K562 (cell line): ENCODE measurements at regions not wholly inside any gene's neighbourhood (a gene's known extent, or its start where the extent isn't known, plus 50 kb on each side); places are given as distances from the start of the nearest gene placed in this dataset.

ENCODE experiments used
- ARID3B ChIP-seq: fragments of 250-450 bp; sonication (Bioruptor Pico); IDR thresholded peaks from 2 replicates; pipeline ENCODE4 v1.4.0; 2020; ENCODE audit warnings: borderline replicate concordance
- CEBPB ChIP-seq: fragments of 450-650 bp; IDR thresholded peaks from 2 replicates; pipeline ENCODE4 v1.6.1; 2016; ENCODE audit warnings: missing genetic modification characterization, missing compliant biosample characterization
- REST ChIP-seq, 2 experiments: fragments of 450-650 bp; formaldehyde crosslinking in 1 of 2; IDR thresholded peaks; 2 replicates each; pipeline versions ENCODE4 v1.4.0 to v1.6.1; 2014 to 2020; ENCODE audit warnings: mild to moderate bottlenecking in 2 of 2, borderline replicate concordance in 1 of 2, low read depth in 1 of 2
- SMARCC2 ChIP-seq: fragments of 450-650 bp; IDR thresholded peaks from 2 replicates; pipeline ENCODE4 v1.6.1; 2017; ENCODE audit warnings: antibody characterized with exemption, moderate library complexity, mild to moderate bottlenecking, low read depth
- TAF1 ChIP-seq: IDR thresholded peaks from 2 replicates; pipeline ENCODE4 v1.6.1; 2011; ENCODE audit warnings: mild to moderate bottlenecking, low read length, moderate library complexity; ENCODE audit not compliant: insufficient read depth, control insufficient read depth, severe bottlenecking; ENCODE audit errors: extremely low read depth
- ZHX1 ChIP-seq: fragments of 150-350 bp; conservative IDR thresholded peaks from 2 replicates; pipeline ENCODE4 v1.6.1; 2014; ENCODE audit warnings: low read length
- ZNF76 ChIP-seq: fragments of 250-450 bp; sonication (Bioruptor Pico); IDR thresholded peaks from 2 replicates; pipeline ENCODE4 v1.4.0; 2020; ENCODE audit warnings: mild to moderate bottlenecking, moderate library complexity, borderline replicate concordance

GRCh38 chr6:81376745-81377144 lies 375.7 kb downstream of the TENT5A start:
- no peak for TF ChIP-seq ZHX1
- no peak for TF ChIP-seq ZNF76 (CRISPR knock-in tag)
- no peak for TF ChIP-seq ARID3B (CRISPR knock-in tag)
- no peak for TF ChIP-seq SMARCC2
- TF ChIP-seq TAF1, result no peak
- no peak for TF ChIP-seq CEBPB
- no peak for TF ChIP-seq REST (IDR thresholded peaks at IDR 0.05; ENCODE audit: borderline replicate concordance)
- no peak for TF ChIP-seq REST (CRISPR knock-in tag; IDR thresholded peaks at IDR 0.05; ENCODE audit: low read depth)
